ENCODE measurements at regions not wholly inside any gene's neighbourhood (a gene's known extent, or its start where the extent isn't known, plus 50 kb on each side); places are given as distances from the start of the nearest gene placed in this dataset.
"Not testable (repeated sequence)": the region's sequence is repeated elsewhere in the genome, so short reads cannot be mapped to it uniquely, and the experiment has no call there.

DNA sequence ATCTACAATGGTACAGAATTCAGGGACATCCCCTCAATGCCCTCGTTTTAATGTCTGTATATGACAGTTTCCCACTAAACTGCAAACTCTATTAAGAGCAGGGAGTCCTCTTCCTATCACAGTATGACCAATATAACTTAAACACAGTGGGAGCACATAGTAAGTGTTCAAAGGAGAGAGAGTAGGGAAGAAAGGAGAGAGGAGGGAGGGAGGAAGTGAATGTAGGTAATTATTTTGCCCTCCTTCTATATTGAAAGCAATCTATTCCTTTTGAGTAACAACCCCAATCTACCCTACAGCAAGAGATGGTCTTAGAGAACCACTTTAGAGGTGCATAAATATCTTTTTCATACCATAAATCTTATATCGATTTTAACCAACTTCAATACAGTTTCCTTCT lies 121.4 kb downstream of the MRPL39 start:
- Histone ChIP-seq H3K36me3 (ENCODE audit: control insufficient read depth, insufficient read depth, low read length) (no peaks in the 10 kb centered on the region), H3K27me3 (ENCODE audit: control insufficient read depth, insufficient read depth, low read length) (no peaks in the 10 kb centered on the region), H3K4me3 (ENCODE audit: low read length) (no peak overlapping the region), H3K4me1 (ENCODE audit: control insufficient read depth, insufficient read depth, low read length) (no peaks in the 10 kb centered on the region), H3K27ac (ENCODE audit: low read length) (no peak overlapping the region), H3K9me3 (ENCODE audit: control insufficient read depth, insufficient read depth, low read length) (no peaks in the 10 kb centered on the region)
- peaks cover 0 to 12% of the 10 kb centered on the region in 2 donors for H3K27me3 Mint-ChIP-seq (ENCODE audit: low read depth in 2 of 2)
- no peak for ATAC-seq
- H3K4me3 Mint-ChIP-seq = no peak overlapping the region
- peaks cover 12 to 17% of the 10 kb centered on the region in 2 donors for H3K9me3 Mint-ChIP-seq
- H3K4me1 Mint-ChIP-seq = no peaks in the 10 kb centered on the region
- no peak overlapping the region for H3K27ac Mint-ChIP-seq
- WGBS (ENCODE audit: insufficient coverage) = 83% methylated on average over 2 of the region's 2 CpGs
- peaks cover 32% of the 10 kb centered on the region for H3K36me3 Mint-ChIP-seq
- TF ChIP-seq, protein P1, sequence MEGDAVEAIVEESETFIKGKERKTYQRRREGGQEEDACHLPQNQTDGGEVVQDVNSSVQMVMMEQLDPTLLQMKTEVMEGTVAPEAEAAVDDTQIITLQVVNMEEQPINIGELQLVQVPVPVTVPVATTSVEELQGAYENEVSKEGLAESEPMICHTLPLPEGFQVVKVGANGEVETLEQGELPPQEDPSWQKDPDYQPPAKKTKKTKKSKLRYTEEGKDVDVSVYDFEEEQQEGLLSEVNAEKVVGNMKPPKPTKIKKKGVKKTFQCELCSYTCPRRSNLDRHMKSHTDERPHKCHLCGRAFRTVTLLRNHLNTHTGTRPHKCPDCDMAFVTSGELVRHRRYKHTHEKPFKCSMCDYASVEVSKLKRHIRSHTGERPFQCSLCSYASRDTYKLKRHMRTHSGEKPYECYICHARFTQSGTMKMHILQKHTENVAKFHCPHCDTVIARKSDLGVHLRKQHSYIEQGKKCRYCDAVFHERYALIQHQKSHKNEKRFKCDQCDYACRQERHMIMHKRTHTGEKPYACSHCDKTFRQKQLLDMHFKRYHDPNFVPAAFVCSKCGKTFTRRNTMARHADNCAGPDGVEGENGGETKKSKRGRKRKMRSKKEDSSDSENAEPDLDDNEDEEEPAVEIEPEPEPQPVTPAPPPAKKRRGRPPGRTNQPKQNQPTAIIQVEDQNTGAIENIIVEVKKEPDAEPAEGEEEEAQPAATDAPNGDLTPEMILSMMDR (IDR thresholded peaks at IDR 0.05) = no peak
- DNase-seq = no peak
- intact Hi-C loops (cut with micrococcal nuclease) = no loop called here

- H3K27me3 ChIP-seq (ENCODE audit: control insufficient read depth, insufficient read depth, low read length) = no peaks in the 10 kb centered on the region
- H3K4me3 ChIP-seq (ENCODE audit: low read length) = no peak overlapping the region
- H3K4me1 Mint-ChIP-seq = no peaks in the 10 kb centered on the region
- H3K36me3 ChIP-seq (ENCODE audit: control insufficient read depth, insufficient read depth, low read length) = no peaks in the 10 kb centered on the region
- no peaks in the 10 kb centered on the region for H3K9me3 Mint-ChIP-seq
- no peaks in the 10 kb centered on the region for H3K9me3 ChIP-seq (ENCODE audit: control insufficient read depth, insufficient read depth, low read length)
- H3K27ac Mint-ChIP-seq = no peak overlapping the region
- intact Hi-C loops (cut with micrococcal nuclease) = no loop called here
- TF ChIP-seq, protein P1 (IDR thresholded peaks at IDR 0.05) = no peak
- peaks cover 0 to 4% of the 10 kb centered on the region in 2 donors for H3K27me3 Mint-ChIP-seq (ENCODE audit: low read depth in 2 of 2)
- H3K36me3 Mint-ChIP-seq = no peaks in the 10 kb centered on the region
- no peak for DNase-seq
- H3K4me3 Mint-ChIP-seq = no peak overlapping the region
- no peaks in the 10 kb centered on the region for H3K4me1 ChIP-seq (ENCODE audit: control insufficient read depth, insufficient read depth, low read length)
- no peak overlapping the region for H3K27ac ChIP-seq (ENCODE audit: low read length)
- no peak for ATAC-seq
Observed at GRCh38 chr21:25467896-25468295, 139.4 kb downstream of the MRPL39 start.

DNA sequence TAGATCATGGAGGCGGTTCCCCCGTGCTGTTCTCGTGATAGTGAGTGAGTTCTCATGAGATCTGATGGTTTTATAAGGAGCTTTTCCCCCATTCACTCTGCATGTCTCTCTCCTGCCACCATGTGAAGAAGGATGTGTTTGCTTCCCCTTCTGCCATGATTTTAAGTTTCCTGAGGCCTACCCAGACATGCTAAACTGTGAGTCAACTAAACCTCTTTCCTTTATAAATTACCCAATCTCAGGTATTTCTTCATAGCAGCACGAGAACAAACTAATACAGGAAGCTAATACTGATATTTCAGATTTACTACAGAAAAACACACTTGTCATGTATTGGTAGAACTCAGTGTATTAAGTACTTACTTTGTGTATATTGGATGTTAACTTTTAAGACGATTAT lies 140.2 kb downstream of the MRPL39 start:
- DNase-seq; intact Hi-C loops (cut with micrococcal nuclease); H3K36me3 ChIP-seq (ENCODE audit: control insufficient read depth, insufficient read depth, low read length); H3K4me1 Mint-ChIP-seq; H3K9me3 ChIP-seq (ENCODE audit: control insufficient read depth, insufficient read depth, low read length); H3K27me3 Mint-ChIP-seq (ENCODE audit: low read depth in 2 of 2); H3K4me3 ChIP-seq (ENCODE audit: low read length); H3K4me1 ChIP-seq (ENCODE audit: control insufficient read depth, insufficient read depth, low read length); H3K27ac ChIP-seq (ENCODE audit: low read length); ATAC-seq; H3K9me3 Mint-ChIP-seq; H3K36me3 Mint-ChIP-seq; H3K27me3 ChIP-seq (ENCODE audit: control insufficient read depth, insufficient read depth, low read length); H3K27ac Mint-ChIP-seq; H3K4me3 Mint-ChIP-seq: not testable (repeated sequence)
- no CpG with 5 or more reads among the region's 5 CpGs for WGBS (ENCODE audit: insufficient coverage)

DNA sequence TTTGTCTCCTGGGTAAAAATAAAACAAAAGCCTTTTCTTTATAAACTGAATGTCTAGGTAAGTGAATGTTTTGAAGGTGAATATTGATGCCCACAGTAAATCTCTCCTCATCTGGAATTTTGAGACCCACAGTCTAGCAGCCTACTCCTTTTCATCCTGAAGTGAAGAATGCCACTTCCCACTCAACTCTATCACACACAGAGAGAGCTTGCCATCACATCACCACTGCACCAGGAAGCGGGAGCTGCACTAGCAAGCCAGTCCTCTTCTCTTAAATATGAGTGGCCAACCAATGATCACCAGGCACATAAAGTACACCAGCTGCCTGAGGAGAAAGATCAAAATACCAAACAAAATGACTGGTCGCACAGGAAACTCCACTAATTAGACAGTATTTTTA lies 140.8 kb downstream of the MRPL39 start:
- Histone ChIP-seq H3K27me3 (ENCODE audit: control insufficient read depth, insufficient read depth, low read length) (no peaks in the 10 kb centered on the region), H3K36me3 (ENCODE audit: control insufficient read depth, insufficient read depth, low read length) (no peaks in the 10 kb centered on the region), H3K4me1 (ENCODE audit: control insufficient read depth, insufficient read depth, low read length) (no peaks in the 10 kb centered on the region), H3K27ac (ENCODE audit: low read length) (no peak overlapping the region), H3K4me3 (ENCODE audit: low read length) (no peak overlapping the region), H3K9me3 (ENCODE audit: control insufficient read depth, insufficient read depth, low read length) (no peaks in the 10 kb centered on the region)
- Mint-ChIP-seq H3K36me3 (no peaks in the 10 kb centered on the region), H3K4me1 (no peaks in the 10 kb centered on the region), H3K27ac (no peak overlapping the region), H3K27me3 (ENCODE audit: low read depth in 2 of 2) (peaks cover 0 to 4% of the 10 kb centered on the region in 2 donors), H3K4me3 (no peak overlapping the region), H3K9me3 (no peaks in the 10 kb centered on the region)
- WGBS (ENCODE audit: insufficient coverage) = 95% methylated on average over 1 of the region's 2 CpGs
- ATAC-seq = no peak
- TF ChIP-seq, protein P1 (IDR thresholded peaks at IDR 0.05) = no peak
- DNase-seq = no peak
- intact Hi-C loops (cut with micrococcal nuclease) = no loop called here

All from natural killer cell (primary cell).